PFSK-1 (cell line): ENCODE measurements at regions not wholly inside any gene's neighbourhood (a gene's known extent, or its start where the extent isn't known, plus 50 kb on each side); places are given as distances from the start of the nearest gene placed in this dataset.

Experiments used
- FOXP2 ChIP-seq: optimal IDR thresholded peaks from 2 replicates; pipeline ENCODE3; 2011; ENCODE audit warnings: borderline replicate concordance, control low read depth, inconsistent platforms; ENCODE audit not compliant: insufficient read depth; ENCODE audit errors: extremely low read length, extremely low read depth
- POLR2AphosphoS5 ChIP-seq: IDR thresholded peaks from 2 replicates; pipeline ENCODE4 v1.6.1; 2012; ENCODE audit warnings: low read depth, mild to moderate bottlenecking, control low read depth, low read length, moderate library complexity
- REST ChIP-seq, 2 experiments: IDR thresholded peaks; 2 replicates each; pipeline versions ENCODE4 v1.6.1 to v1.8.0; 2011 to 2012; ENCODE audit warnings: low read depth in 2 of 2, low read length in 2 of 2, control low read depth in 1 of 2, inconsistent platforms in 1 of 2, mild to moderate bottlenecking in 1 of 2, moderate library complexity in 1 of 2; ENCODE audit not compliant: insufficient read depth in 1 of 2
- SIN3A ChIP-seq: IDR thresholded peaks from 2 replicates; pipeline ENCODE4 v1.6.1; 2012; ENCODE audit warnings: mild to moderate bottlenecking, low read length, moderate library complexity, borderline replicate concordance; ENCODE audit not compliant: insufficient read depth
- TAF1 ChIP-seq: IDR thresholded peaks from 2 replicates; pipeline ENCODE4 v1.6.1; 2012; ENCODE audit warnings: low read length, control low read depth, borderline replicate concordance; ENCODE audit not compliant: insufficient read depth

DNA sequence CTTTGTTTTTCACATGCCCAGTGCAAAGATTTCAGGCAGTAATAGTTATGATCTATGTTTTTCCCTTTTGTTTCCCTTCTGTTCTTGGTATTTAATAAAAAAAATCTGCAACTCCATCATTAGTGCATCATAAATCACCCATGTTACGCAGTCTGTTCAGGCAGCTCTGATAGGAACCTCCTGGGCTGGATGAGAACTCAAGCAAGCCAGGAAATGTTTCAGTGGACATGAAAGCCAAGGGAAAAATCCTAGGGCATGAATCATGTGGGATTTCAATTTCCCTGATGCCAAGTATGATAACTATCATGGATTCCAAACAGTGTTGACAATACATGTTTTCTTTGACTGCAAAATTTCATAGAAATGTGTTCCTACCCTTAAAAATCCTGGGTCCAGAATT, 119.7 kb upstream of the TARS1 start:
- TF ChIP-seq REST (IDR thresholded peaks at IDR 0.05; ENCODE audit: insufficient read depth in 1 of 2, low read depth in 2 of 2, low read length in 2 of 2) (no peak), FOXP2 (no peak), POLR2AphosphoS5 (no peak), SIN3A (no peak), TAF1 (no peak)

DNA sequence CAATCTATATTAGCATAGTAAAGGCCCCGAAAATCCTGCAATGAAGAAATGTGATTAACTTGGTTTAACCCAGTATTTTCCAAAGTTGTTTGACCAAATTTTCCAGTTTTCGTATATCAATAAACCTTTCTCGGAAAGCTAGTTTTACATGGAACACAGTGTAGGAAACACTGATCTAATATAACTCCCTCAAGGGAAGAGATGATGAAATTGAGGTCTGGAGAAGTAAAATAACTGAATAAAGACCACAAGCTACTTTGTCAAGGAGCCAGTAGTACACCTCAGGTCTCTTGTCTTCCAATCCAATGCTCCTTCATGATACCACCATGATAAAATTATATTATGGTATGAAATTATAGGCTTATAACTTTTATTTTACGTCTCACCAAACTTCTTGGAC, 118.1 kb upstream of the TARS1 start:
- TF ChIP-seq REST (IDR thresholded peaks at IDR 0.05; ENCODE audit: insufficient read depth in 1 of 2, low read depth in 2 of 2, low read length in 2 of 2) (no peak), TAF1 (no peak), POLR2AphosphoS5 (no peak), SIN3A (no peak), FOXP2 (no peak)

- TF ChIP-seq FOXP2: no peak
- no peak for TF ChIP-seq POLR2AphosphoS5
Observed at GRCh38 chr5:33324667-33325307, 116.0 kb upstream of the TARS1 start.

DNA sequence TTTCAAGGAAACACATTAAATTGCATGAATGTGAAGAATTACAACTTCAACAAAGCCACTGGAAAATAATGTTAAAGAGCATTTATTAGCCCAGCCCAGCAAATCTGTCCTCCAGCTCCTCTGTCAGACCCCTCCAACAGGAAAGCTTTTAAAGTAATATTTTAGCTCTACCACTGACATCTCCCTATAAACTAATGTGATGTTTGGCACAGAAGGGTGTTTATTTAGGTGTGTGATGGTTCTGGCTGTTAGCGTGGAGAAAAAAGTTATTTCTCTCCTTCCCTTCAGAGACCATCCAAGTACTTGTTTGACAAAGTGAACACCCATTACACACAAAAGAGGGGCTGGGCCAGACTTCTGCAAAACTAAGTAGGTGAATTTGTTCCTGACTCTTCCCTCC, 111.9 kb upstream of the TARS1 start:
- TF ChIP-seq TAF1 (no peak), REST (IDR thresholded peaks at IDR 0.05; ENCODE audit: insufficient read depth in 1 of 2, low read depth in 2 of 2, low read length in 2 of 2) (no peak), FOXP2 (no peak), SIN3A (no peak), POLR2AphosphoS5 (no peak)

GRCh38 chr5:33329891-33330290, 110.9 kb upstream of the TARS1 start:
- TF ChIP-seq REST (IDR thresholded peaks at IDR 0.05; ENCODE audit: insufficient read depth in 1 of 2, low read depth in 2 of 2, low read length in 2 of 2) (no peak), FOXP2 (no peak), SIN3A (no peak), TAF1 (no peak), POLR2AphosphoS5 (no peak)

- TF ChIP-seq TAF1 (no peak), FOXP2 (no peak), SIN3A (no peak), POLR2AphosphoS5 (no peak), REST (IDR thresholded peaks at IDR 0.05; ENCODE audit: insufficient read depth in 1 of 2, low read depth in 2 of 2, low read length in 2 of 2) (no peak)
Observed at GRCh38 chr5:33330426-33330825, 110.3 kb upstream of the TARS1 start.
